ENCODE measurements at regions not wholly inside any gene's neighbourhood (a gene's known extent, or its start where the extent isn't known, plus 50 kb on each side); places are given as distances from the start of the nearest gene placed in this dataset.

GRCh38 chr13:87084192-87084591 lies 587.0 kb upstream of the SLITRK5 start:
- H2AFZ ChIP-seq (ENCODE audit: low read depth, low read length): no peak overlapping the region
- no peaks in the 10 kb centered on the region for H4K20me1 ChIP-seq (replicated peaks; ENCODE audit: control insufficient read depth, extremely low read depth, insufficient read depth, low read length)
- no peak for FAIRE-seq
- H3K4me3 ChIP-seq (replicated peaks in 1 of 3; ENCODE audit: insufficient read depth in 1 of 3, low read depth in 1 of 3, low read length in 3 of 3): no peak overlapping the region
- H3K36me3 ChIP-seq (ENCODE audit: control insufficient read depth in 2 of 2, extremely low read depth in 1 of 2, insufficient read depth in 2 of 2, low read length in 2 of 2): no peaks in the 10 kb centered on the region
- intact Hi-C loops (cut with micrococcal nuclease): no loop called here
- H3K9me3 ChIP-seq (replicated peaks; ENCODE audit: control insufficient read depth, insufficient read depth, low read length): peaks cover 5% of the 10 kb centered on the region
- H3K27ac ChIP-seq (ENCODE audit: insufficient read depth, low read depth, low read length): no peak overlapping the region
- dilution Hi-C loops (cut with MboI; ENCODE audit: extremely low pct_ligation_motif_present, low sequenced_read_pairs): no loop called here
- H3K9ac ChIP-seq (replicated peaks; ENCODE audit: extremely low read depth, insufficient read depth, low read length): no peak overlapping the region
- no peak overlapping the region for H3K4me2 ChIP-seq (ENCODE audit: insufficient read depth, low read length)
- no TSS peak for BruUV-seq (replicated peaks)
- H3K27me3 ChIP-seq (ENCODE audit: control insufficient read depth in 2 of 2, insufficient read depth in 2 of 2, low read length in 2 of 2): no peaks in the 10 kb centered on the region
- no peaks in the 10 kb centered on the region for H3K9me1 ChIP-seq (replicated peaks; ENCODE audit: control insufficient read depth, extremely low read depth, insufficient read depth, low read length)
- no peaks in the 10 kb centered on the region for H3K79me2 ChIP-seq (ENCODE audit: control insufficient read depth, insufficient read depth, low read length)
- no peaks in the 10 kb centered on the region for H3K4me1 ChIP-seq (ENCODE audit: control insufficient read depth, extremely low read depth, insufficient read depth, low read length)
- DNase-seq (ENCODE audit: low read depth, low spot score): no peak
- CTCF ChIA-PET: no interaction called here
- POLR2A ChIA-PET: no interaction called here
- TF ChIP-seq FOS (IDR thresholded peaks at IDR 0.05; ENCODE audit: borderline replicate concordance, insufficient read depth, low read length) (no peak), EZH2 (IDR thresholded peaks at IDR 0.05; ENCODE audit: borderline replicate concordance, low read depth, low read length, severe bottlenecking) (no peak), JUN (IDR thresholded peaks at IDR 0.05; ENCODE audit: borderline replicate concordance, insufficient read depth, insufficient read length, low read depth) (no peak), MYC (IDR thresholded peaks at IDR 0.05; ENCODE audit: low read depth, low read length) (no peak), GATA2 (IDR thresholded peaks at IDR 0.05; ENCODE audit: insufficient read depth, insufficient read length, low read depth, low read length) (no peak), POLR2AphosphoS5 (IDR thresholded peaks at IDR 0.05; ENCODE audit: insufficient read depth, low read depth, low read length) (no peak), CTCF (IDR thresholded peaks at IDR 0.05; ENCODE audit: extremely low read depth in 1 of 2, insufficient read depth in 1 of 2, low read depth in 1 of 2, low read length in 2 of 2) (no peak), POLR2A (IDR thresholded peaks at IDR 0.05; ENCODE audit: low read depth, low read length) (no peak), MAX (IDR thresholded peaks at IDR 0.05; ENCODE audit: insufficient read depth, insufficient read length) (no peak)
